Endothelial cell (in vitro differentiated cells): ENCODE measurements at regions not wholly inside any gene's neighbourhood (a gene's known extent, or its start where the extent isn't known, plus 50 kb on each side); places are given as distances from the start of the nearest gene placed in this dataset.

Source experiments
- DNase-seq: peaks from one replicate; pipeline ENCODE4 v3.0.0; 2021; ENCODE audit warnings: low spot score
- H3K27ac Mint-ChIP-seq: one replicate; pipeline ENCODE4 v1.8.0; 2021; ENCODE audit warnings: mixed read lengths, inconsistent platforms; ENCODE audit not compliant: unreplicated experiment
- H3K27me3 Mint-ChIP-seq: one replicate; pipeline ENCODE4 v1.8.0; 2021; ENCODE audit warnings: mild to moderate bottlenecking, moderate library complexity, mixed read lengths, inconsistent platforms; ENCODE audit not compliant: unreplicated experiment
- H3K36me3 Mint-ChIP-seq: one replicate; pipeline ENCODE4 v1.8.0; 2021; ENCODE audit warnings: mild to moderate bottlenecking, low read depth, mixed read lengths, inconsistent platforms; ENCODE audit not compliant: unreplicated experiment
- H3K4me1 Mint-ChIP-seq: one replicate; pipeline ENCODE4 v1.8.0; 2021; ENCODE audit warnings: mild to moderate bottlenecking, mixed read lengths, inconsistent platforms; ENCODE audit not compliant: unreplicated experiment
- H3K4me3 Mint-ChIP-seq: one replicate; pipeline ENCODE4 v1.8.0; 2021; ENCODE audit warnings: mild to moderate bottlenecking, mixed read lengths, inconsistent platforms; ENCODE audit not compliant: unreplicated experiment
- H3K9me3 Mint-ChIP-seq: one replicate; pipeline ENCODE4 v1.8.0; 2021; ENCODE audit warnings: mixed read lengths, inconsistent platforms; ENCODE audit not compliant: unreplicated experiment
- CTCF ChIP-seq: fragments of 200-600 bp; sonication (generic); IDR thresholded peaks from one replicate; pipeline ENCODE4 v1.5.0; 2021; ENCODE audit warnings: antibody characterized with exemption; ENCODE audit not compliant: unreplicated experiment

GRCh38 chr15:39025321-39025720, 460.7 kb upstream of the RASGRP1 start:
- Mint-ChIP-seq H3K27me3 (no peaks in the 10 kb centered on the region), H3K9me3 (no peaks in the 10 kb centered on the region), H3K4me3 (no peak overlapping the region), H3K27ac (no peak overlapping the region), H3K4me1 (peaks cover 10% of the 10 kb centered on the region), H3K36me3 (no peaks in the 10 kb centered on the region)
- TF ChIP-seq CTCF = no peak
- no peak for DNase-seq

- Mint-ChIP-seq H3K27me3 (no peaks in the 10 kb centered on the region), H3K36me3 (no peaks in the 10 kb centered on the region), H3K4me1 (peaks cover 10% of the 10 kb centered on the region), H3K4me3 (no peak overlapping the region), H3K9me3 (no peaks in the 10 kb centered on the region), H3K27ac (no peak overlapping the region)
- no peak for TF ChIP-seq CTCF
- DNase-seq = no peak
Observed at GRCh38 chr15:39025881-39026280, 461.3 kb upstream of the RASGRP1 start.

GRCh38 chr15:39028069-39028468, 463.5 kb upstream of the RASGRP1 start:
- Mint-ChIP-seq H3K4me3 (no peak overlapping the region), H3K4me1 (peaks cover 10% of the 10 kb centered on the region), H3K9me3 (no peaks in the 10 kb centered on the region), H3K27me3 (no peaks in the 10 kb centered on the region), H3K27ac (no peak overlapping the region), H3K36me3 (no peaks in the 10 kb centered on the region)
- TF ChIP-seq CTCF = no peak
- DNase-seq = no peak

- no peak for TF ChIP-seq CTCF
- Mint-ChIP-seq H3K9me3 (no peaks in the 10 kb centered on the region), H3K4me1 (peaks cover 5% of the 10 kb centered on the region), H3K27ac (no peak overlapping the region), H3K27me3 (no peaks in the 10 kb centered on the region), H3K4me3 (no peak overlapping the region), H3K36me3 (no peaks in the 10 kb centered on the region)
- DNase-seq = no peak
Observed at GRCh38 chr15:39029741-39030140, 465.1 kb upstream of the RASGRP1 start.

GRCh38 chr15:39030291-39031070, 465.9 kb upstream of the RASGRP1 start:
- Mint-ChIP-seq H3K4me3 (no peak overlapping the region), H3K36me3 (no peaks in the 10 kb centered on the region), H3K9me3 (no peaks in the 10 kb centered on the region), H3K27me3 (no peaks in the 10 kb centered on the region), H3K27ac (no peak overlapping the region), H3K4me1 (peaks cover 2% of the 10 kb centered on the region)
- no peak for TF ChIP-seq CTCF
- DNase-seq = no peak
